ENCODE measurements at regions not wholly inside any gene's neighbourhood (a gene's known extent, or its start where the extent isn't known, plus 50 kb on each side); places are given as distances from the start of the nearest gene placed in this dataset.
"Not testable (repeated sequence)": the region's sequence is repeated elsewhere in the genome, so short reads cannot be mapped to it uniquely, and the experiment has no call there.

GRCh38 chr6:109875973-109876372, 102.1 kb upstream of the GPR6 start:
- DNase-seq (ENCODE audit: low spot score in 2 of 2) = no peak
- Mint-ChIP-seq H3K4me1 (peaks cover 3% of the 10 kb centered on the region), H3K9me3 (no peaks in the 10 kb centered on the region), H3K27ac (no peak overlapping the region), H3K27me3 (peaks cover 4% of the 10 kb centered on the region), H3K4me3 (no peak overlapping the region), H3K36me3 (no peaks in the 10 kb centered on the region)
- ATAC-seq (ENCODE audit: low read depth) = no peak

GRCh38 chr6:109877028-109878004, 100.8 kb upstream of the GPR6 start:
- Mint-ChIP-seq H3K9me3 (no peaks in the 10 kb centered on the region), H3K27ac (no peak overlapping the region), H3K4me1 (peaks cover 3% of the 10 kb centered on the region), H3K27me3 (peaks cover 4% of the 10 kb centered on the region), H3K4me3 (no peak overlapping the region), H3K36me3 (no peaks in the 10 kb centered on the region)
- DNase-seq (ENCODE audit: low spot score in 2 of 2) (no peak), ATAC-seq (ENCODE audit: low read depth) (no peak)

- H3K4me3 Mint-ChIP-seq; DNase-seq (ENCODE audit: low spot score in 2 of 2); H3K27ac Mint-ChIP-seq; ATAC-seq (ENCODE audit: low read depth); H3K4me1 Mint-ChIP-seq; H3K9me3 Mint-ChIP-seq; H3K27me3 Mint-ChIP-seq; H3K36me3 Mint-ChIP-seq: not testable (repeated sequence)
These were observed 100.0 kb upstream of the GPR6 start for GRCh38 chr6:109878005-109878690.

- H3K9me3 Mint-ChIP-seq; H3K4me3 Mint-ChIP-seq; H3K36me3 Mint-ChIP-seq; DNase-seq (ENCODE audit: low spot score in 2 of 2); ATAC-seq (ENCODE audit: low read depth); H3K4me1 Mint-ChIP-seq; H3K27ac Mint-ChIP-seq; H3K27me3 Mint-ChIP-seq: not testable (repeated sequence)
These were observed 99.0 kb upstream of the GPR6 start for GRCh38 chr6:109879081-109879480.

- H3K27me3 Mint-ChIP-seq = peaks cover 4% of the 10 kb centered on the region
- H3K27ac Mint-ChIP-seq = no peak overlapping the region
- H3K36me3 Mint-ChIP-seq = no peaks in the 10 kb centered on the region
- H3K4me3 Mint-ChIP-seq = no peak overlapping the region
- no peak for DNase-seq (ENCODE audit: low spot score in 2 of 2)
- no peak for ATAC-seq (ENCODE audit: low read depth)
- H3K4me1 Mint-ChIP-seq = no peaks in the 10 kb centered on the region
- H3K9me3 Mint-ChIP-seq = no peaks in the 10 kb centered on the region
These were observed 98.6 kb upstream of the GPR6 start for GRCh38 chr6:109879521-109879920.

GRCh38 chr6:109881069-109881468, 97.0 kb upstream of the GPR6 start:
- not testable (repeated sequence) for H3K4me3 Mint-ChIP-seq; H3K27me3 Mint-ChIP-seq; H3K4me1 Mint-ChIP-seq; ATAC-seq (ENCODE audit: low read depth); H3K9me3 Mint-ChIP-seq; DNase-seq (ENCODE audit: low spot score in 2 of 2); H3K36me3 Mint-ChIP-seq; H3K27ac Mint-ChIP-seq

GRCh38 chr6:109881953-109882490, 96.1 kb upstream of the GPR6 start:
- not testable (repeated sequence) for H3K4me3 Mint-ChIP-seq; DNase-seq (ENCODE audit: low spot score in 2 of 2)

GRCh38 chr6:109891924-109892323, 86.2 kb upstream of the GPR6 start:
- H3K9me3 Mint-ChIP-seq = no peaks in the 10 kb centered on the region
- no peak overlapping the region for H3K27ac Mint-ChIP-seq
- DNase-seq (ENCODE audit: low spot score in 2 of 2) = no peak
- H3K4me1 Mint-ChIP-seq = peaks cover 27% of the 10 kb centered on the region
- H3K36me3 Mint-ChIP-seq = no peaks in the 10 kb centered on the region
- no peak overlapping the region for H3K4me3 Mint-ChIP-seq
- no peak for ATAC-seq (ENCODE audit: low read depth)
- H3K27me3 Mint-ChIP-seq = no peaks in the 10 kb centered on the region

More at GRCh38 chr6:109881953-109882490, 96.1 kb upstream of the GPR6 start:
- not testable (repeated sequence) for H3K36me3 Mint-ChIP-seq; H3K9me3 Mint-ChIP-seq; H3K27ac Mint-ChIP-seq; H3K27me3 Mint-ChIP-seq; H3K4me1 Mint-ChIP-seq; ATAC-seq (ENCODE audit: low read depth)

GRCh38 chr6:109892451-109893435, 85.4 kb upstream of the GPR6 start:
- H3K27me3 Mint-ChIP-seq = no peaks in the 10 kb centered on the region
- H3K9me3 Mint-ChIP-seq = no peaks in the 10 kb centered on the region
- no peaks in the 10 kb centered on the region for H3K36me3 Mint-ChIP-seq
- ATAC-seq (ENCODE audit: low read depth) (no peak), DNase-seq (ENCODE audit: low spot score in 2 of 2) (no peak)
- no peak overlapping the region for H3K4me3 Mint-ChIP-seq
- peaks cover 28% of the 10 kb centered on the region for H3K4me1 Mint-ChIP-seq
- no peak overlapping the region for H3K27ac Mint-ChIP-seq

GRCh38 chr6:109893606-109894005, 84.5 kb upstream of the GPR6 start:
- H3K9me3 Mint-ChIP-seq = no peaks in the 10 kb centered on the region
- peak overlapping the region; percentile 5 for H3K4me3 Mint-ChIP-seq
- no peak for DNase-seq (ENCODE audit: low spot score in 2 of 2)
- H3K27ac Mint-ChIP-seq = peak overlapping the region; percentile 56
- ATAC-seq (ENCODE audit: low read depth) = no peak
- no peaks in the 10 kb centered on the region for H3K27me3 Mint-ChIP-seq
- H3K4me1 Mint-ChIP-seq = peaks cover 28% of the 10 kb centered on the region
- H3K36me3 Mint-ChIP-seq = no peaks in the 10 kb centered on the region

- no peaks in the 10 kb centered on the region for H3K36me3 Mint-ChIP-seq
- H3K4me3 Mint-ChIP-seq = peak overlapping the region; percentile 42
- H3K9me3 Mint-ChIP-seq = no peaks in the 10 kb centered on the region
- H3K4me1 Mint-ChIP-seq = peaks cover 28% of the 10 kb centered on the region
- H3K27ac Mint-ChIP-seq = peak overlapping the region; percentile 56
- DNase-seq (ENCODE audit: low spot score in 2 of 2) (peak in 1 of 2 donors; percentile 30), ATAC-seq (ENCODE audit: low read depth) (peak; percentile 95)
- no peaks in the 10 kb centered on the region for H3K27me3 Mint-ChIP-seq
These were observed 83.9 kb upstream of the GPR6 start for GRCh38 chr6:109894181-109894580.

GRCh38 chr6:109896341-109896740, 81.8 kb upstream of the GPR6 start:
- H3K4me3 Mint-ChIP-seq = no peak overlapping the region
- no peak for ATAC-seq (ENCODE audit: low read depth)
- peaks cover 28% of the 10 kb centered on the region for H3K4me1 Mint-ChIP-seq
- H3K9me3 Mint-ChIP-seq = no peaks in the 10 kb centered on the region
- peak overlapping the region; percentile 51 for H3K27ac Mint-ChIP-seq
- no peaks in the 10 kb centered on the region for H3K36me3 Mint-ChIP-seq
- DNase-seq (ENCODE audit: low spot score in 2 of 2) = no peak
- H3K27me3 Mint-ChIP-seq = no peaks in the 10 kb centered on the region

- ATAC-seq (ENCODE audit: low read depth) (no peak), DNase-seq (ENCODE audit: low spot score in 2 of 2) (no peak)
- H3K36me3 Mint-ChIP-seq = no peaks in the 10 kb centered on the region
- H3K4me1 Mint-ChIP-seq = peaks cover 24% of the 10 kb centered on the region
- H3K9me3 Mint-ChIP-seq = no peaks in the 10 kb centered on the region
- no peak overlapping the region for H3K27ac Mint-ChIP-seq
- no peaks in the 10 kb centered on the region for H3K27me3 Mint-ChIP-seq
- H3K4me3 Mint-ChIP-seq = no peak overlapping the region
These were observed 81.1 kb upstream of the GPR6 start for GRCh38 chr6:109897025-109897424.

All from memory B cell (primary cell).